Panc1 (cell line): ENCODE measurements at regions not wholly inside any gene's neighbourhood (a gene's known extent, or its start where the extent isn't known, plus 50 kb on each side); places are given as distances from the start of the nearest gene placed in this dataset.

Experiments
- POLR2AphosphoS5 ChIP-seq: IDR thresholded peaks from 2 replicates; pipeline ENCODE4 v1.6.1; 2012; ENCODE audit warnings: mild to moderate bottlenecking, low read depth, low read length, moderate library complexity
- TCF7L2 ChIP-seq: IDR thresholded peaks from 2 replicates; pipeline ENCODE4 v1.6.1; 2011; ENCODE audit warnings: mild to moderate bottlenecking, low read depth, low read length, inconsistent platforms
- TF ChIP-seq, protein P1 (sequence below): fragments of 450-650 bp; IDR thresholded peaks from 2 replicates; pipeline ENCODE4 v1.5.1; 2017; ENCODE audit warnings: mild to moderate bottlenecking
- TF ChIP-seq, protein P2 (sequence below), 2 experiments: IDR thresholded peaks; 2 replicates each; pipeline ENCODE4 v1.6.1; 2011 to 2012; ENCODE audit warnings: low read depth in 2 of 2, control low read depth in 1 of 2, low read length in 1 of 2, mild to moderate bottlenecking in 1 of 2, moderate library complexity in 1 of 2; ENCODE audit not compliant: insufficient read depth in 1 of 2

DNA sequence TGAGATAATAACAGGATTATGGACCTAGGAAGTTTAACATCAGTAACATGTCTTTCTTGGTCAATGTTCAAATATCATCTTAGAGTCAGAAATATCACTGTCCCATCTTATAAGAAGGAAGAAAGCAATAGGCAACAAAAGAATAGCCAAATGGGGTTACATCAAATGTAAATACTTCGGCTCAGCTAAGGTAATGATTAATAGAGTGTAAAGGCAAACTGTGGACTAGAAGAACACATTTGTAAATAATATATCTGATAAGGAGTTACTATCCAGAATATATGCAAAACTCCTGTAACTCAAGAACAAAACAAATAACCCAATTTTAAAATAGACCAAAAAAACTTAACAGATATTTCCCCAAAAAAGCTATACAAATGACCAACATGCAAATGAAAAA, 630.3 kb downstream of the RPS29 start:
- TF ChIP-seq, protein P1, sequence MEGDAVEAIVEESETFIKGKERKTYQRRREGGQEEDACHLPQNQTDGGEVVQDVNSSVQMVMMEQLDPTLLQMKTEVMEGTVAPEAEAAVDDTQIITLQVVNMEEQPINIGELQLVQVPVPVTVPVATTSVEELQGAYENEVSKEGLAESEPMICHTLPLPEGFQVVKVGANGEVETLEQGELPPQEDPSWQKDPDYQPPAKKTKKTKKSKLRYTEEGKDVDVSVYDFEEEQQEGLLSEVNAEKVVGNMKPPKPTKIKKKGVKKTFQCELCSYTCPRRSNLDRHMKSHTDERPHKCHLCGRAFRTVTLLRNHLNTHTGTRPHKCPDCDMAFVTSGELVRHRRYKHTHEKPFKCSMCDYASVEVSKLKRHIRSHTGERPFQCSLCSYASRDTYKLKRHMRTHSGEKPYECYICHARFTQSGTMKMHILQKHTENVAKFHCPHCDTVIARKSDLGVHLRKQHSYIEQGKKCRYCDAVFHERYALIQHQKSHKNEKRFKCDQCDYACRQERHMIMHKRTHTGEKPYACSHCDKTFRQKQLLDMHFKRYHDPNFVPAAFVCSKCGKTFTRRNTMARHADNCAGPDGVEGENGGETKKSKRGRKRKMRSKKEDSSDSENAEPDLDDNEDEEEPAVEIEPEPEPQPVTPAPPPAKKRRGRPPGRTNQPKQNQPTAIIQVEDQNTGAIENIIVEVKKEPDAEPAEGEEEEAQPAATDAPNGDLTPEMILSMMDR, result no peak
- TF ChIP-seq POLR2AphosphoS5 (no peak), TCF7L2 (no peak)
- TF ChIP-seq, protein P2, sequence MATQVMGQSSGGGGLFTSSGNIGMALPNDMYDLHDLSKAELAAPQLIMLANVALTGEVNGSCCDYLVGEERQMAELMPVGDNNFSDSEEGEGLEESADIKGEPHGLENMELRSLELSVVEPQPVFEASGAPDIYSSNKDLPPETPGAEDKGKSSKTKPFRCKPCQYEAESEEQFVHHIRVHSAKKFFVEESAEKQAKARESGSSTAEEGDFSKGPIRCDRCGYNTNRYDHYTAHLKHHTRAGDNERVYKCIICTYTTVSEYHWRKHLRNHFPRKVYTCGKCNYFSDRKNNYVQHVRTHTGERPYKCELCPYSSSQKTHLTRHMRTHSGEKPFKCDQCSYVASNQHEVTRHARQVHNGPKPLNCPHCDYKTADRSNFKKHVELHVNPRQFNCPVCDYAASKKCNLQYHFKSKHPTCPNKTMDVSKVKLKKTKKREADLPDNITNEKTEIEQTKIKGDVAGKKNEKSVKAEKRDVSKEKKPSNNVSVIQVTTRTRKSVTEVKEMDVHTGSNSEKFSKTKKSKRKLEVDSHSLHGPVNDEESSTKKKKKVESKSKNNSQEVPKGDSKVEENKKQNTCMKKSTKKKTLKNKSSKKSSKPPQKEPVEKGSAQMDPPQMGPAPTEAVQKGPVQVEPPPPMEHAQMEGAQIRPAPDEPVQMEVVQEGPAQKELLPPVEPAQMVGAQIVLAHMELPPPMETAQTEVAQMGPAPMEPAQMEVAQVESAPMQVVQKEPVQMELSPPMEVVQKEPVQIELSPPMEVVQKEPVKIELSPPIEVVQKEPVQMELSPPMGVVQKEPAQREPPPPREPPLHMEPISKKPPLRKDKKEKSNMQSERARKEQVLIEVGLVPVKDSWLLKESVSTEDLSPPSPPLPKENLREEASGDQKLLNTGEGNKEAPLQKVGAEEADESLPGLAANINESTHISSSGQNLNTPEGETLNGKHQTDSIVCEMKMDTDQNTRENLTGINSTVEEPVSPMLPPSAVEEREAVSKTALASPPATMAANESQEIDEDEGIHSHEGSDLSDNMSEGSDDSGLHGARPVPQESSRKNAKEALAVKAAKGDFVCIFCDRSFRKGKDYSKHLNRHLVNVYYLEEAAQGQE (IDR thresholded peaks at IDR 0.05; ENCODE audit: insufficient read depth in 1 of 2, low read depth in 2 of 2, low read length in 1 of 2), result no peak
